ENCODE measurements at regions not wholly inside any gene's neighbourhood (a gene's known extent, or its start where the extent isn't known, plus 50 kb on each side); places are given as distances from the start of the nearest gene placed in this dataset.

GRCh38 chr13:91086936-91087716 lies 260.4 kb upstream of the MIR17HG start:
- DNase-seq: no peak

GRCh38 chr13:91097269-91097668 lies 250.2 kb upstream of the MIR17HG start:
- no peak for DNase-seq

- DNase-seq: no peak
Measured at GRCh38 chr13:91099877-91100276, 247.6 kb upstream of the MIR17HG start.

DNA sequence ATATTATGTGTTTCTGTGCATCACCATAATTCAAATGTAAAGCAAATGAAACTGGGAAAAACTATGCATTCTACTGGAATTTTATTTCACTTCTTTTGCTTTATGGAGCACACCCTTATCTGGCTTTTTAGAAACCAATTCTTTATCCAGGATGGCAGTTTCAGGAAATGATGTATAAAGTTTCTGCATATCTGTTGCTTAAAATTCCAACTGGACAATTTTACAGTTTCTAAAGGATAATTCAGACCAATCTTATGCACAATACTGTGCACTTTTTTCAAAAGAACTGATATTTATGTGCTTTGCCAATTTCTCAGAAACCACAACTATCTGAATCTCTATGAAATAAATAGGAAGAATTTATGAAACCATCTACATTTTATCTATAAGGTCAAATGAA lies 246.5 kb upstream of the MIR17HG start:
- no peak for DNase-seq

- DNase-seq: no peak
Measured at GRCh38 chr13:91101381-91101780, 246.1 kb upstream of the MIR17HG start.

DNA sequence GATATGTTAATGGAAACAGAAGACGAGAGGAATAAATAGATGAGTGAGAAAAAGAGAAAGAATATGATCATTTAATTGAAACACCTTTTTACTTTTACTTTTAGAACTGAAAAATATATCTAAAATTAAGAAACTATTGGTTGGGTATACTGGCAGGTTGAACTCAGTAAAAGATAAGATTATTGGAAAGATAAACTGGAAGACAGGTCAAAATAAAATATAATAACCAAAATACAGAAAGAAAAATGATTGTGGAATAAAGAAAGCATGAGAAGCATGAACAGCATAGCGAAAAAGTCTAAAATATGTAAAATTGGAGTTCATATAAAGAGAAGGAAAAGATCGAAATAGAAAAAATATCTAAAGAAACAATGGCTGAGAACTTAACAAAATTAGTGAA lies 242.2 kb upstream of the MIR17HG start:
- no peak for DNase-seq

DNA sequence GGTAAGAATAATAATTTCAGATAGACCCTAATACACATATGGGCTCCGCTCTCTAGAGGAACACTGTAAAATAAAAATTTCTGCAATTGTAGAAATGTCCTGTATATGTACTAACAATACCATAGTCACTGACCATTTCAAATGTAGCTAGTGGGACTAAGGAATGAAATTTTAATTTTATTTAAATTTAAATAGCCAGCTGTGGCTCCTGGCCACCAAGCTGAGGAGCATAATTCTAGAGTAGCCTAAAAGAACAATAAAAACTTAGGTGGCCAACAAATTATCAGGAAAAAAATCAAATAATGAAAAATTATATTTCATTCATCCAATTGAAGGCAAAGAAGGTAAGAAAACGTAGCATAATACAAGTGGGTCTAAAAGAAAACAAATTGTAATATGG lies 240.9 kb upstream of the MIR17HG start:
- no peak for DNase-seq

DNA sequence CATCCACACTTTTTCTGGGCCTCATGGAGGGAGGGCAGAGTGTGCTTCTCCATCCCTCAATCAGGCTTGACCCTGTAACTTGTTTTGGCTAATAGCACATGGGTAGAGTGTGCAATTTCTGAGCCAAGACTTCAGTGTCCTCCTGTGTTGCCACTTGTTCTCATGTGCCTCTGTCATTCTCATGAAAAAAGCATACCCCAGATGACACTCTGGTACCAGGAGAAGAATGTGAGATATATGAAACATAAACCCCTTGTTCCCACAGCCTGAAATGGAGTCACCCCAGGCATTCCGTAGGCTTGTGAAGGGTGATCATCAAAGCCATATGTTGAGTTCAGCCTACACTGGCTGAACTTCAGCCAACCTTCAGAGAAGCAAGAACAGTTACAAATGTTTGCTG lies 239.2 kb upstream of the MIR17HG start:
- no peak for DNase-seq

DNA sequence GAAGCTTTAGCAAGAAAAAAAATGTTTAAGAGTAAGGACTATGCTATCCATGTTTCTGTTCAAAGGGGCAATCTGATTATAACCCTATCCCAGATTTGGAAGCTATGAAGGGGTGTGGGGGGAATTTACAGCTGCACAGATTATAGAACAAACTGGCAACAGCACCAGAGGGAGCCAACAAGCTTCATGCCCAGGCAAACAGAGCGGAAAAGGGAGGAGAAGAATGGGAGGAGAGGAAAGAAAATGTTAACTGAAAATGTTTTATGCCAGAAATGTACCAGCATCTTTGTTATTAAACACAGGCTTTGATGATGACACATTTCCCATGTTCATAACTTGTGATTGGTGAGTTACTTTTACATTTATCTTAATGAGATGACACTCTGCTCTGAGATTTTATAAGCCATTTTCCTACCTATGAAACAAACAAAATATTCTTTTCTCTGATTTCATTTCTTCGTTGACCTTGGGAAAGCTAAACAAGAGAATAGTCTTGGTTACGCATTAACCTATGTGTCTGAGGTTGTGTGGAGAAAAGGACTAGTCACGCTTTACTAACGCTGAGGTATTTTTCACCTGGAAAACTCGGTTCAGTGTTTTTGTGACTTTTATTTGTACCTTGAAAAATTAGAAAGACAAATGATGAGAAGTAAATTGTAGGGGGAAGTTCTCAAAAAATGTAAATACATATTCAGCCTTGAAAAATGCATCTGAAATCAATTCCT lies 235.8 kb upstream of the MIR17HG start:
- no peak for DNase-seq

DNA sequence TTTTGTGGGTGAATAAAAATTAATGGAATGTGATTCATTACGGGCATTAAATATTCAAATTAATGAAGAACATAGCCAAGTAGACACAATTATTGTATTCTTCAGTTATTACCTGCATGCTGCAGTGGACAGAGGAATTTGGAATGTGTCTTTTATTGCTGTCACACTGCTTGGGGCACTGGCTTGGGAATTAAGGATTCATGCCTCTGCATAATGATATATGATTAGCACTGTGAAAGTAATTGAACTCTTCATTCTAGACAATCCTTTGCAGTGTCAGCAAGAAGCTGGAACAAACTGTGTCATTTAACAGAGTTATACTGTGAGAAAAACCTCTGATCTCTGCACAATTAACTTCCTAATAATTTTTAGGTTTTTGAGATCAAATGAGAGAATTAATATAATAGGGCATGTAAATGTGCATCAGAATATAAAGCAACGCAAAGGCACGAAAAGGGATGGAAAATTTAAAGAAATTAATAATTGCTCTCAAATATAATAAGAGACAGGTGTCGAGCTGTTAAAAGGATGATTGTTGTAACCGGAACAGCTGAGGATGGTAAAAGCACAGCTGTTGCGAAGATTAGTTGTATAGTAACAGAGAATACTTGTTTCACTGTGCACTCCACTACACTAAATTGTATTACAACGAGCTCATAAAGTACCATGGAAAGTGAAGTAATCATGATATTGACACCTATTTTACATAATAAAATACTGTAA lies 235.1 kb upstream of the MIR17HG start:
- no peak for DNase-seq

GRCh38 chr13:91112924-91113277 lies 234.6 kb upstream of the MIR17HG start:
- no peak for DNase-seq

GRCh38 chr13:91115776-91116175 lies 231.7 kb upstream of the MIR17HG start:
- no peak for DNase-seq

- no peak for DNase-seq
Measured at GRCh38 chr13:91117351-91117750, 230.1 kb upstream of the MIR17HG start.

- DNase-seq: no peak
Measured at GRCh38 chr13:91119643-91120042, 227.8 kb upstream of the MIR17HG start.

DNA sequence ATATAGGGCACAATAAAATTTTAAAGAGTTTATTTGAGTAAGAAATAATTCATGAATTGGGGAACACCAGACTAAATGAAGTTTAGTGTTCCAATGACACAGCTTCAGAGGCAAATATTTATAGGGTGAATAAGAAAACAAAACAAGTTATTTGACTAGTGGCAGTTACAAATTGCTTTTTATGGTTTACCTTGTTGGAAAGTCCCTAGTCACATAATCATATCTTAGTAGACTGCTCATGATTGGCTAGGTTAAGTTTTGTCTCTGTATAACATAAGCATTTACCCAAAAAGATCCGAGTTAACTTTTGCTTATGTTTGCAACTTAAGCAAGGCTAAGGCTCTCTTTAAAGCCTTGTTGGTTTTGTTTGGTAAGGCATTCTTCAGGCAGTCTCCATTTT lies 224.7 kb upstream of the MIR17HG start:
- DNase-seq: no peak

DNA sequence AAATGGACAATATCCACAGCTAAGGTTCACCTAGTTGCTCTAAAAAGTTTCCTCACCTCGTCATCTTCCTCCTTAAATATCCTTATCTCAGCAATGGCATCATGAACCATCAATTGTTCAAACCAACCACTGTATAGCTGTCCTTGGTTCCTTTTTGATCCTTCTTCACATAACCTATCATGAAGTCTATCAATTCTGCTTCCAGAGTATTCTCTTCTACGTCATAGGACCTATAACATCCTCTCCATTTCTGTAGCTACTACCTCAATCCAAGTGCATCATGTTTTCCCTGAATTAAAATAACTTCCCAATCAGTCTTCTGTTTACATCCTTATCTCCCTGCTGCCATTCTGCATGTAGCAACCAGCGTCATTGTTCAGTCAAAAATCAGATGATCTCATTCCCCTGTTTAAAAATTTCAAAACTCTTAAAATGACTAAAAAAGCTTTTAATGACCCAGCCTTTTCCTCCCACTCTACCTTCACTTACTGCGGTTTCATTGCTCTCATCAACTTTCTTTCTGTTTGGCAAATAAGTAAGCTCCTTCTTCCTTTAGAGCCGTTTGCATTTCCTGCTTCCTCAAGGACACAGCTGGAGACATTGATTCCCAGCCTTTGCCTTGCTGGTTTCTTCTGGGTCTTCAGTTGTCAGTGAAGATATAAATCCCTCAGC lies 223.9 kb upstream of the MIR17HG start:
- DNase-seq: no peak

DNA sequence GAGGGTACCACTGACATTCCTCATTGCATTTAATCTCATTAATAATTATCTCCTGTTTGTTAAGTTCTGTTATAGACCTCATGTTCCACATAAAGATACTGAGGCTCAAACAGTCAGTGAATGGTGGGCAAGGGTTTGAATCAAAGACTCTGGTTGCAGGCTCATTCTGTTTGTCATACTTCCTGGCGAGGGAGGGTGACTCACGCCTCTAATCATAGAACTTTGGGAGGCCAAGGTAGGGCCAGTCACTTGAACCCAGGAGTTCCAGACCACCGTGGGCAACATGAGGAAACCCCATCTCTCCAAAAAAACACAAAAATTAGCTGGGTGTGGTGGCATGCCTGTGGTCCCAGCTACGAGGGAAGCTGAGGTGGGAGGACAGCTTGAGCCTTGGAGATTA lies 220.7 kb upstream of the MIR17HG start:
- no peak for DNase-seq

DNA sequence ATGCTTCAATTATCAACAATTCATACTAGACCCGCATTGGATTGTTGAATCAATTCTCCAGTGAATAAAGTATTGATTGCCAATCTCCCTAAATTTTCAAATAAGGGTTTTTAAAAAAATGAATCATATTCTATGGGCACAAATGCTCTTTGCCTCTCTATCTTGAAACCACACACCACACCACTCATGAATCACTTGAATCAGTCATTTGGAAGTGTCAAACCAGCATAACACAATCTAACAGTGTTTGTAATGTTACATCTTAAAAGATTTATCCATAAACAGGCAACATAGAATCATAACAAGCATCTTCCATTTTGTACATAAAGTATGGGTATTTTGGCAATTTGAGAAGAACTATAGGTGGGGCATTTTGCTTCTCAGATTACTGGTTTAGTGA lies 219.5 kb upstream of the MIR17HG start:
- DNase-seq: no peak

GRCh38 chr13:91132381-91132780 lies 215.1 kb upstream of the MIR17HG start:
- no peak for DNase-seq

GRCh38 chr13:91132786-91133185 lies 214.7 kb upstream of the MIR17HG start:
- DNase-seq: no peak

- DNase-seq: peak; percentile 26 to 29
Measured at GRCh38 chr13:91133941-91134802, 213.3 kb upstream of the MIR17HG start.

DNA sequence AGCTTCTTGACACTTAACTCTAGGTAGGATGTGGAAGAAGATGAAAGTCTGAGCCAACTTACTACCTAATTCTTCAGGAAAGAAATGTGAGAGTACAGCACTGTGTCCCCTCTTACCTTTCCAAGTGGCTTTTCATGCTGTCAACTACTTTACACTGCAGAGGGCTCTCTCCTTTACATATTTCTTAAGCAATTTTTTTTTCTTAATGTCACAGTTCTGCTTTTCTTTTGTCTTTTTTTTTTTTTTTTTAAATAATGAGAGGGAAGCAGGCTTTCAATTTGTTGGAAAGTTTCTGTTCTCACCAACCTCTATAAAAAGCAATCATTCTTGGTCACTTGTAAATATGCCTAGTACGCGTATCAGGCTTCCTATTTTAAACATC lies 212.7 kb upstream of the MIR17HG start:
- no peak for DNase-seq

Measured in activated T-cell treated with anti-CD3 and anti-CD28 coated beads, Interleukin-2, amount 50 U/mL, for 48 hours (primary cell).